GM19372 (cell line): ENCODE measurements at regions not wholly inside any gene's neighbourhood (a gene's known extent, or its start where the extent isn't known, plus 50 kb on each side); places are given as distances from the start of the nearest gene placed in this dataset.
A peak's percentile ranks its signal among the peaks of the same experiment; 100 is the strongest.
"Not testable (repeated sequence)": the region's sequence is repeated elsewhere in the genome, so short reads cannot be mapped to it uniquely, and the experiment has no call there.

Experiments
- ATAC-seq: cut with Tn5 transposase; IDR thresholded peaks from one replicate; pipeline ENCODE4 v1.9.1; 2021; ENCODE audit warnings: mild to moderate bottlenecking, low read depth, moderate library complexity; ENCODE audit not compliant: unreplicated experiment

DNA sequence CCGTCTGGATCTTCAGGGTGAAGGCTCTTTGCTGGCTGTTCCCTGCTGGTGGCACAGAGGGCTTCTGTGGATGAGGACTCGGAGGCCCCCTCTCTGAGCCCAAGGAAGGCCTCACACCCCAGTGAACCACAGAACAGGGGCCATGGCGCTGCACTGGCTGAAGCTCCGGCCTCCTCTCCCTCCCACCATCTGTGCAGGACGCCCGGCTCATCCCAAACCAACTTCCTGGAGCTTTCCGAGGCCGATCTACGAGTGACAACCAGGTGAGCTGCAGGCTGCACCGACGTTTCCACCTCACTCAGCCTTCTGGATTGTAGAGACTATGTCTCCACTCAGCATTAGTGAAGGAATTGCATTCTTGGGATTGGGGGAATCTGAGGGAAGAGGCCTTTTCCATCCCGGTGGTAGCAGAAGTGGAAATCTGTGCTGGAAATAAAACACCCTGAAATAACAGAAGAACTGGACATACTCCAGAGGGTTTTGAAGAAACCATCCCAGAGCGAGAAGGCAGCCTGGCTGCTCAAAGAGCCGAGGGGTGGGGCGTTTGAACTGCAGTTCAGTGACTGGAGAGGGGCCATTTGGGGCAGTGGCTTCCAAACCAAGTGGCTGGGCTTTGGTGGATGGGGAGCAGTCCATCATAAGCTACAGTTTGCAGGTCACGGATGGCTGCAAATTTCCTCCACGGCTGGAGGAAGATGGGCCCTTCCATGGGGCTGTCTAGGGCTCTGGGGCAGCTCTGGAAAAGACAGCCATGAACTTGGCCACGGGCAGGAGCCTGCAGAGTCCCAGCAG lies 120.7 kb upstream of the ZNF469 start:
- ATAC-seq = not testable (repeated sequence)

DNA sequence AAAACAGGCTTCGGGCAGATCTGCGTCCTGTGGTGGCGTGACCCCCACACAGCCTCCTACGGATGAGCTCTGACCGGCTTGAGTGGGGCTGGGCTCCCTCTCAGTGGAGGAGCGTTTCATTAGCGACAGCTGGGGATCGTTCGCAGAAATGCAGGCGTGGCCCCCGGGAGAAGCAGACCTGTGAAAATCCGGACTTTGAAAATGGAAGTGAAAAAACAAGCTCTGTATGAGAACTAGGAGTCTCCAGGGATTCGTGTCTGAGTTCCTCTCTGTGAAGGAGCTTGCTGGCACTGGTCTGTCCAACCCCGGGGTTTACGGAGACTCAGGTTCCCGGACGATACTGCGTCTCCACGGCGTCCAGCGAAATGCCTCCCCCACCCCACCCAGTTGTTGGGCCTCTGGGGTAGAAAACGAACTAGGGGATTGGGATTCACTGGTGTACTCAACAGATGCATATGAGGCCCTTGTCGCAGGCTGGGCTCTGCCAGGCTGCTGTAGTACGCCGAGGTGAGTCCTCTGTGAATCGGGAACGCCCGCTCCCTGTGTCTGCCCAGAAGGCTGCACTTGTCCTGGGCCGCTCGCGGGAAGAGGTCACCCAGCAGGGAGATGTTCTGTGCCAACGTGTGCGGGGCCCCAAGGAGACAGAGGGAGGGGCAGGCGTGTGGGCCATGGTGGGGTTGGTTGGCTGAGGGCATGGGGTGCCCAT lies 119.7 kb upstream of the ZNF469 start:
- ATAC-seq = not testable (repeated sequence)

DNA sequence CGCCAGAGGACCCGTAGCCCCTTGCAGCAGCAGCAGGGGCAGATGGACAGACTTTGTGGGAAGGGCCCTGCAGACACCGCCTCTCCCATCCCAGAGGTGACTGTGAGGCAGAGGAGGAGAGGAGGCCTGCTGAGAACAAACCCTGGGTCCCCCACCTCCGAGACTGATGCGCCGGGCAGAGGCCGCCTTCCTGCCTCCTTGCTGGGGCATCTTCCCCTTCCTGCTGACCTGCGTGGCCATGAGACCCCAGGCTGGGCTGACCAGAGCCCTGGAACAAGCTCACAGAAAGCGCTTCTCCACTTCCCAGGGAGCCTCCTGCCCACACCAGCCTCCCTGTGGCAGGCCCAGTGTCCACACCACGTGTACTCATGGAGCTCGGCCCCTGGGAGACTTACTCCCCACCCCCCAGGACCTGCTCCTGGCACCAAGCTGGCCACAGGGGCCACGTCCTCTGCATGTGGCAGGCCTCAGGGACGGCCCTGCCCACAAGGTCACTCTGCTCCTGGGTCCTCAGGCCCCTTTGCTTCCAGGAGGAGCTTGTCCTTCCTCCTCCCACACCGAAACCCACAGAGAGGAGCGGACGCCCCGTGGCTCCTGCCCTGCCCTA lies 119.0 kb upstream of the ZNF469 start:
- ATAC-seq = not testable (repeated sequence)

DNA sequence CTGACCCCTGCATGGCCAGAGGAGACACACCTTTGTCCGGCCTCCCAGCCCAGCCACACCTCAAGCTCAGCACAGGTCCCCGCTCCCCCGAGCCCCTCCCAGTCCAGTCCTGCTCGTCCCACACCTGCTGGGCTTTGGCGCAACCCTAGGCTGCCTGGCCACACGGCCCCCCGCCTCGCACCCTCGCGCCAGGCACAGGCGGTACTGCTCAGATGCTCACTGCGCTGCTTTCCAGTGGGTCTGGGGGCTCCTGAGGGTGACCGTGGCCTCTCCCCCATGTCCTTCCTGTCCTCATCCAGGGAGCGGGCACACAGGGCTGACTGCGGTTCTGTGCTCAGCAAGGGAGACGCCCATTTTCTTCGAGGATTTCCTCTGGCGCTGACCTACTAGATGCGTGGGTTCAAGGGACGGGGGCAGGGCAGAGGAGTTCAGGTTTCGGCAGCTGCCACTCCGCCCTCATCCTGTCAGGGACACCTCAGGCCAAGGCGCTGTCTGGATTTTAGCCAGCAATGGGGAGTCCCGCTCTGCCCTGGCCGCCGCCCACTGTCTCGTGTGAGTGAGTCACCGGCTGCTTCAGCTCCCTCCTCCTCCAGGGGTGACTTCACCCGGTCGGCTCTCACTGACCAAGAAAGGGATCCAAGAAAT lies 118.0 kb upstream of the ZNF469 start:
- peak; percentile 54 for ATAC-seq

DNA sequence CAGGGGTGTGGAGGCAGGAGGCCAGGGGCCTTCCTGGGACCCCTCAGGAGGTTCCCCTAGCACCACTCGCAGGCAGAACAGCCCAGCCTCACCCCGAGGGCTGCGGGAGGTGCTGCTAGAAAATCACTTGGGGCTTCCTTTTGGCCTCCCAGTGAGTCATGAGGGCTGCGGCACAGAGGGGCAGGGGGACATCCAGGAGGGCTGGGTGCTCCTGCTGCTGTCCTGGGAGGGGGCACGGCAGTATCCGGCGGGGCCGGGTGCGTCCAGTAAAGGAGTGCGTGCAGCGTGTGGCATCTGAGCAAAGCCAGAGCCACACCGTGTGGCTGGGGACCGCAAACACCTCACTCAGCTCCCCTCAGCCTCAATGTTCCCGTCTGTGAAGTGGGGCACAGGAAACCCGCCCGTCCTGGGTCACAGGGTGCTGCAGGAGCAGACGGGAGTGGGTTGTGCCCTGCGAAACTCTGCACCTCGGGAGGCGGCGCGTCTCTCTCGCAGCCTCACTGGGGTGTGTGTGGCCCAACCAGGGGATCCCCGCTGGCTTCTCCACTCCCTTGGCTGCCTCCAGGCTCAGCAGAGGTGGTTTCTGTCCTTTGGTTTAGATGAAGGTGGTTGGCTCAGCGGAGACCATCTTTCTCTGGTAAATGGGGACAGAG lies 117.3 kb upstream of the ZNF469 start:
- ATAC-seq = not testable (repeated sequence)

DNA sequence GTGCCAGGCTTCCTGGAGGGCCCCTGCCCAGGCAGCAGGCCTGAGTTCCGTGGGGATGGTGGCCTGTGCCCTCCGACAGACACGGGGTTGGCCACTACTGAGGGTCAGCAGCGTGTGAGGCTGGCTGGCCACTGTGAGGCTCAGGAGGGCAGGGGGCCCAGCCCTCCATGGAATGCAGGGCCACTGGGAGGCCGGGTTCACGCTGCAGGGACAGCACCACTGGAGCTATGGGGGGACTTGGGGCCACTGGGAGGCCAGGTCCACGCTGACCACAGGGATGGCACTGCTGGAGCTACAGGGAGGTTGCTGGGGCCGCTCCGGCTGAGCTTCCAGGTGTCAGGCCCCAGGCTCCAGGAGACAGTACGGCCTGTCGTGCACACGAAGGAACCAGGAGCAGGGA lies 116.7 kb upstream of the ZNF469 start:
- ATAC-seq = not testable (repeated sequence)

DNA sequence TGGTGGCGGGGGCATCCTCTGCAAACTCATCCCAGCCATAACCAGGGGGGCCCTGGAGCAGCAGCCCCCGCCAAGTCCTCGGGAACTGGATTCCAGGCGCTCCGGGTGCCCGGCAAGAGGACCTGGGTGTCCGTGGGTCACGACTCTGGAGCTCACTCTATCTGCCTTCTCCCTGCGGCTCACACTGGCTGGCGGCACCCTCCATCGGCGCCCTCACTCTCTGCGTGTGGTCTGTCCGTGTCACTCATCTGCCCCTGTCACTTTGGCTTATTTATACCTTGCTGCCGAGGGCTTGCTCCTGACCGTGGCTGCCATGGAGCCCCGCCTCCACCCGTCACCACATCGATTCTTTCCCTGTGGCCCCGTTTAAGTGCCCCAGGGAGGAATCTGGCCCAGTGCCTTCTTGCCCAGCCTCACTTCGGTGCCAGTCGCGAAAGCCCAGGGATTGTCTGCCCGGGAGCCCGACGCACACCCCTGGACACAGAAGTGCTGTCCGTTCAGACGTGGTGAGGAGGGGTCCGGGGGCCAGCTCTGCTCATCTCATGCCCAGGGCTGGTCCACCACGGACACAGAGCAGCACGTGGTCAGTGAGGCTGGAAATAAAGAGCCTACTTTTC lies 115.7 kb upstream of the ZNF469 start:
- ATAC-seq = not testable (repeated sequence)

DNA sequence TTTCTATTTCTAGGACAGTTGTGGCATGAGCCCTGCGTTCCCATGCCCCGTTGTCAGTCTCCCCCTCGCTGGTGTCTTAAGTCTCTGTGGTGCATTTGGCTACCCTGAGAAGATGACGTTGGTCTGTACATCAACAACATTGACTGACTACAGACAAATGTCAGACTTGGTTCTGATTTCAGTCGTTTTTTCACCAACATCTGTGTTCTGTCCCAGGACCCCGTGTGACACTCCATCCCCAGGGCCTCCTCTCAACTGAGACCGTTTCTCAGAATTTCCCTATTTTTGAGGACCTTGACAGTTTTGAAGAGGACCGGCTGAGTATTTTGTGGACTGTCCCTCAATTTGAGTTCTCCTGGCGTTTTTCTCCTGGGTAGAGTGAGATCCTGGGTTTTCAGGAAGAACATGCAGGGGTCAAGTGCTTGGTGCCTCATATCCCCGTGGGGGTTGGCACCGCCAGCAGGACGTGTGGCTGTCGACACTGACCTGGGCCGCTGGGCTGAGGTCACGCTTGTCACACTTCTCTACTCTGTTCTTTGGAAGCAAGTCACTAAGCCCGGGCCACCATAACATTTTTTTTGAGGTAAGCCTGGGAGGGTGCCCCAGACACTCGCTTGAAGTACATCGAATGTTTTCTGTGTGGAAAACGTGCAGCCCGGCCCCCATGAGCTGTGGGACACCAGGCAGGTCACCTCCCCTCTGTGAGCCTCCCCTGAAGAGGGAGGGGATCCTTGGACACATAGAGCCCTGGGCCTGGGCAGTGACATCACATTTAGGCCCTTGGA lies 114.4 kb upstream of the ZNF469 start:
- not testable (repeated sequence) for ATAC-seq

DNA sequence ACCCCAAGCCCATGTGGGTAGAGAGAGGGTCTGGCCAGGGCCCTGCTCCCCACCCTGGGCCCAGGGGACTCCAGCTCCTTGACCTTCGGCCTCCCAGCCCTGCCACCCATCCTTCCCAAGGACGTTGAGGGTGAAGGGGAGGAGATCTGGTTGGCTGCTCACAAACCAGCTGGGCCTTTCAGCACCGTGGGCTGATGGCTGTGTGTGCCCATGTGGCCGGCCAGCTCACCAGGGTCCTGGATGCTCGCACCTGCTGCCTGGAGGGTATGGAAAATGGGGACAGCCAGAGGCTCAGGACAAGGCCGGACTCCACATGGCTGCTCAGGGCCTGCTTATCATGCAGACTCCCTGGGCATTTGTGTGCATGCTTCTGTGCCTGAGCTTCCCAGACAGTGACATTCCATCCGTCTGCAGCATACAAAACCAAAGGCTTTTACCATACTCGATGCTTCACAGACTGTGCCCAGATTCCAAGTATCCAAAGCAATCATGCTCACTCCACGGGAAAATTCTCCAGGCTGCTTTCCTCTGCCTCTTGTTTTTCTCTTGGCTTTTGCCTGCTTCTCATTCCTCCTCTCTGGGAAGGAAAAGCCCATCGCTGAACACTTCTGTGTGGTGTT lies 112.5 kb upstream of the ZNF469 start:
- not testable (repeated sequence) for ATAC-seq

DNA sequence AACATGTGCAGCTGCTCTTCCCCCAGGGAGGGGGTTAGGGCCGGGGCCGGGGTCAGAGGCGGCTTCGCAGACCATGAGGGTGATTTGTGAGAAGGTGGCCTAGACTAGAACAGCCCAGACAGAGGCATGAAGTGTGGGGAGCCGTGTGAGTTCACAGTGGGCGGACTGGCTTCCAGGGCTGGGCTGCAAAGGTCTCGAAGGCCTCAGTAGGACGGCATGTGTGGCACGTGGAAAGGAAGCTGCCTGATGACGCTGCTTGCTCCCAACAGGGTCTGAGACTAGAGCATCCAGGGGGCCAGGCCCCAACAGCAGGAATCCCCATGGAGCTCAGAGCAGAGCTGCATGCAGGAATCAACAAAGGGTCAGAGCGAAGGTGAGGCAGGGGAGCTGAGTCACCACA lies 111.5 kb upstream of the ZNF469 start:
- ATAC-seq = not testable (repeated sequence)

DNA sequence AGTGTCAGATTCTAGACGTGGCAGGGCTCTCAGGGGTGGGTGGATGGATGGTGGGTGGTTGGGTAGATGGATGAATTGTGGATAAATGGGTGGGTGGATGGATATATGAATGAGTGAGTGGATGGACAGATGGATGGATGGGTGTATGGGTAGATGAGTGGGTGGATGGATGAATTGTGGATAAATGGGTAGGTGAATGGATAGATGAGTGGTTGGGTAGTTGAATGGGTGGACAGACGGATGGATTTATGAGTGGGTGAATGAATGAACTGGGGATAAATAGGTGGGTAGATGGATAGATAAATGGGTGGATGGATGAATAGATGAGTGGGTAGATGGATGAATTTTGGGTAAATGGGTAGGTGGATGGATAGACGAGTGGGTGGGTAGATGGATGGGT lies 111.0 kb upstream of the ZNF469 start:
- ATAC-seq = not testable (repeated sequence)

DNA sequence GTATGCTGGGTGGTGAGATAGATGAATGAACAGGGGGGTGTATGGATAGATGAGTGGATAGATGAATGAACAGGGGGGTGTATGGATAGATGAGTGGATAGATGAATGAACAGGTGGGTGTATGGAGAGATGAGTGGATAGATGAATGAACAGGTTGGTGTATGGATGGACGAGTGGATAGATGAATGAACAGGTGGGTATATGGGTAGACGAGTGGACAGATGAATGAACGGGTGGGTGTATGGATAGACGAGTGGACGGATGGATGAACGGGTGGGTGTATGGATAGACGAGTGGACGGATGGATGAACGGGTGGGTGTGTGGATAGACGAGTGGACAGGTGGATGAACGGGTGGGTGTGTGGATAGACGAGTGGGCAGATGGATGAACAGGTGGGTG lies 110.3 kb upstream of the ZNF469 start:
- not testable (repeated sequence) for ATAC-seq

DNA sequence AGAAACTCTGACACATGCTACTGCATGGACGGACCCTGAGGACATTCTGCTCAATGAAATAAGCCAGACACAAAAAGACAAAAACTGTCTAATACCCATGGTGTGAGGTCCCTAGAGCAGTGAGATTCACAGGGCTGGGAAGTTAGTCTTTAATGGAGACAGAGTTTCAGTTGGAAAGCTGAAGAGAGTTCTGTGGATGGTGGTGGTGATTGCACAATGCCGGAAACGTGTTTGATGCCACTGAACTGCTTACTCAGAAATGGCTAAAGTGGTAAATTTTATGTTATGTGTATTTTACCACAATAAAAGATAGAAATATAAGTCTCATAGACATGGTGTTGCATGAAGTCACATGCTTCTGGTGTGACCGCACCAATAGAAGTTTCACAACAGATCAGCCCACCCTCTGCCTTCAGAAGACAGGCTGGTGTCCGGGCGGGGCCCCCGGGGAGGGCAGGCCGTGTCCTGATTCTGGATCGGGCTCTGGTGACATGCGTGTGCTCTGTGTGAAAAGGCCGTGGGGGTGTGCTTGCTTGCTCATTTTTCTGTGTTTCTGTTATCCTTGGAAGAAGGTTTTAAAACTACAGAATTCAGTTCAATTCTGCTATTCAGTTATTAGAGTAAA lies 108.5 kb upstream of the ZNF469 start:
- not testable (repeated sequence) for ATAC-seq

DNA sequence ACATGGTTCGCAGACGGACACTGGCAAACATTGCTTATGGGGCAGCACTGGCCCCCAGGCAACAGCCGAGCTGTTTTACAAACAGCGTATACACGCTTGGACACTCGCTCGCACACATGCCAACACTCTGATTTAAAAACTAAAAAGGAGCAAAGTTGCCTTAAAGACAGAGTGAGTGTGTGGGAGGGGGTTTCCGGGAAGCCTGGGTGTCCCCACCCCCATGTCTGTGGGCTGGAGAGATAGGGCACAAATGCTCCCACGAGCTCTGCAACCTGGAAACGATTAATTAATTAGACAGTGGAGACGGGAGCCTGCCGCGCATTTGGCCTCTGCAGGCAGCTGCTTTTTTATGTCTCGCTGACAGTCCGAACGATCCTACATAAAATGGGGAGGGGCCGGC lies 107.9 kb upstream of the ZNF469 start:
- no peak for ATAC-seq

DNA sequence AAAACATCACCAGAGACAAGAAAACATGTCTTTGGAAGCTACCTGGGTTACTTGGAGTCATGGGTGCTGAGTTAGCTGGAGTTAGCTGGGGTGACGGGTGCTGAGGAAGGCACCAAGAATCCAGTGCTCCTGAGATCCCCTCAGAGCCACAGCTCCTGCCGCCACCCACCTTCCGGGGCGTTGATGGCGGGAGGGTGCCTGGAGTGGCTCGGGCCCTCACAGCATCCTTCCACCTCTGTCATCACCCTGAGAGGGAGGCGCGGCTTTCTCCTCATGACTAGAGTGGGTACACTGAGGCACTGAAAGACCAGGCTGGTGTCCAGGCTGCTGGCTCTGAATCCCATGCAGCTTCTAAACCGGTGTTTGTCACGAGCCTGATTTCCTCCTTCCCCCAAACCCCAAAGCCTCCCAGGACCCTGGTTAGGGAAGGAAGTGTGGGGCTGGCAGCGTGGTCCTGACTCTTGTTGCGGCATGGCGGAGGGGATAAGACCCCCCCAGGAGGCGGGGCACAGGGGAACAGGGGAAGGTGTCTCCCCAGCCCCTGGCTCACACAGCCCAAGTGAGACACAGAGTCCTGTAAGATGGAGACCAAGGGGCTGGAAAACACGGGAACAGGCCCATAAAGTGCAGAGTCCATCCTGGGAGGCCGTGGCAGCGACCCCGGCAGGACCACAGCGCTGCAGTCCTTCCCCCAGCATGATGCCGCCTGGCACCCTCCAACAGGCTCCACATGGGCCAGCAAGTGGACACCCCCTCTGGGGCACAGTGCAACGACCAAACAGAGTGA lies 107.2 kb upstream of the ZNF469 start:
- ATAC-seq = not testable (repeated sequence)

DNA sequence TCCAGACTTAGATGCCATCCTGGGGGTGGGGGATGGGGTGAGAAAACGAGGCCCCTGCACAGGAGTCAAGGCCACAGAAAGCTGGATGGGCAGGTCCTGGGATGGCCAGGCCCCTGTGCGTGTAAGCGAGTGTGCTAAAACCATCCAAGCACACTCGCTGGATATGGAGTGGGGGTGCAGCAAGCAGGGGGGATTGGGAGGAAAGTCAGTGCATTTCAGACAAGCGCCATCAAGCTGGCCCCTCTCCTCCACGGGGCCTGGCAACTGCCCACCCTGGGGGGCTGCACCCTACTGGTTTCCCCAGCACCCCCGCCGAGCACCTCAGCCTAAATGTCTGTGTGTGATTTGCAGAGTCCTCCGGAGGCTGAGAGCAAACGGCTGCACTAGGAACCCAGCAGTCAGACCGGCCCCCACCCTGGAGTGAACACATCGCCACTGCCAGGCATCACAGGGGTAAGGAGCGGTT lies 106.6 kb upstream of the ZNF469 start:
- not testable (repeated sequence) for ATAC-seq

DNA sequence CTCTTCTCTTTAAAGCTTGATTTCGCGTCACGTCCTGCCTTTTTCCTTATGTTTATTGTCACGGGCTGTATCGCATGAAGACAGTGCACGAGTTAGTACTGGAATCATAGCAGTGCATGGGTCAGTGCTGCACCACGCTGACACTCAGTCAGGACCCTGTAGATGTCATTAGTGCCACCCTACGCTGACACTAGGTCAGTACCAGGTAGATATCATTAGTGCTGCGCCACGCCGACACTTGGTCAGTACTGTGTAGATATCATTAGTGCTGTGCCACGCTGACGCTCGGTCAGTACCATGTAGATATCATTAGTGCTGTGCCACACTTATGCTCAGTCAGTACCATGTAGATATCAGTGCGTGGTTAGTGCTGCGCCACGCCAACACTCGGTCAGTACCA lies 106.2 kb upstream of the ZNF469 start:
- ATAC-seq = no peak
